ENCODE measurements at regions not wholly inside any gene's neighbourhood (a gene's known extent, or its start where the extent isn't known, plus 50 kb on each side); places are given as distances from the start of the nearest gene placed in this dataset.

GRCh38 chr10:43753397-43754061, 104.8 kb upstream of the ZNF32 start:
- TF ChIP-seq CTCF (IDR thresholded peaks at IDR 0.05) (no peak), POLR2A (IDR thresholded peaks at IDR 0.05) (no peak), EP300 (IDR thresholded peaks at IDR 0.05) (no peak)

Data from gastroesophageal sphincter (tissue), 3 donors.